IPS-NIHi7 (cell line): ENCODE measurements at regions not wholly inside any gene's neighbourhood (a gene's known extent, or its start where the extent isn't known, plus 50 kb on each side); places are given as distances from the start of the nearest gene placed in this dataset.

Experiments used
- DNase-seq: peaks from one replicate; pipeline ENCODE4 v3.0.0; 2012; ENCODE audit warnings: mixed read lengths; ENCODE audit errors: extremely low spot score

DNA sequence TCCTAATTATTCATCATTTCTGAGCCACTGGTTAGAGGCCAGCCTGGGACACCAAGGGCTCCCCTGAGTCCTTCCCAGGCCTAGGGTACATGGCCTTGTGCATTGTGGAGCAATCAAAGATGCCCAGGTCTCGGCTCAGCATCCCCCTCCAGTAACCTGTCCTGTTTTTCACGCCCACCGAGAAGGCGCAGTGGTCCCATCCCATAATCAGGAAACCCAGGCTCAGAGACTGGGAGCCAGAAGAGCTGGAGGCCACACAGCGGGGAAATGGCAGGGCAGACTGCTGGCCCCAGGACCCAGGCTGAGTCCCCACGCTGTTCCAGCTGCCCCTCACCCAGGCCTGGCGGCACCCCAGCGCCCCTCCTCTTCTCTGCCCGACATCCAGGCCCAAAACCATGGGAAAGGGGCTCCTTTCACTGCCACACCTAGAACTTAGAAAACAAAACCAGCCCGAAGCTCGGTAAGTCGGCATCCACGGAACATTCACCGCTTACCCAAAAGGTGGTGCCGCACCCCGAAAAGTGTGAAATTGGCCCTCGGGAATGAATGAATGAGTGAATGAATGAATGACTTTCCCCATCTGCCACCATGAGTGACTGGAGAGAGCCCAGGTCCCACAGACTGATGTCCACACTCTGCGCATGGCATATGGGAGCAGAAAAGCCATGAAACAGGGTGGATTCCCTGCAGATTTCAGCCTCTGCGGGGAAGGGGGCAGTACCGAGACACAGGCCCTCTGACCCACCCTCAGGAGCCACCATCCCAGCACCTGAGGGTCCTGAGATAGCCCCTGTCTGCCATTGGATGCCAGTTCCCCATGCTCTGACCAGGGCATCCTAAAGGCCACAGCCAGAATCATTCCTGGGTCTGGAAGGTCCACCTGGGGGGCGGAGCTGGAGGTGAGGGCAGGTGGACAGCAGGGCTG is 132.5 kb downstream of the OLFM1 start:
- no peak for DNase-seq

DNA sequence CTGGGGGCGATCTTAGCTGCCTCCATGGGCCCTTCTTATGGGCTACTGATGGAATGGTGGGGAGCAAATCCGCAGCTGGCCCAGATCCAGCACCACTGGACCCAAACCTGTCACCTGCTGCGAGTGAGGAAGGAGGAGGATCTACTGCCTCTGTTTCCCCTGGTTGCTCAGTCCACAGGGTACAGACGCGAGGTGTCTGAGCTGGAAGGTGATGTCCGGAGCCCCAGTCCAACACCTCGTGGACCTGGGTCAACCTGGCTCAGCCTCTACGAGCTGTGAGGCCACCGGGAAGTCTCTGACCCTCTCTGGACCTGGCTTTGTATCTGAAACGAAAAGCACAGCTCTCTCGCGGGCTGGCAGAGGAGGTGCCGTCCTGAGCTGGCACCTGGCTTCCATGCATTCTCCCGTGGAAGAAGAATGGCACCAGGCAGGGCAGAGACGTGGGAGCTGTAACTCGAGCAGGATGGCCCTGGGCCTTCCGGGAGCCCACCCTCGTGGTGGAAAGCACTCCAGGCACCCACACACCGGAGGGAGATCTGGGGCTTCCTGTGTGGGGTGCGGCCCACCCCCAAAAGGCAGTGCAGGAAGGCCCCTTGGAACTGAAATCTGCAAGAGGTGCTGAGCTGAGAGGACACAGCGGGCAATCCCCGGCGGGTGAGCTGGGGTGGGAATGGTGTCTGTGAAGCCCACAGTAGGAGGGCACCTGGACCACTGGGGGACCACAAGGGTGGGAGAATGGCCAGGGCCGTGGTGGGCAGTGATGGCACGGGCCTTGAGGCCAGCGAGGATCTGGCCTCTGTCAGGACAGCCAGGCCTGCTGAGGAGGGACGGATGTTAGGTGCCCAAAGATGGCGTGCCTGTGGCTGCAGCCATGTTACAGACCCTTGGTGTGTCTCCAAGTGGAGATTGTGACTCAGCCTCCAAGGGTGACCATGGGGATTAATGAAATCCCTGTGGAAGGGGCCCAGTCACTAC is 133.4 kb downstream of the OLFM1 start:
- no peak for DNase-seq

DNA sequence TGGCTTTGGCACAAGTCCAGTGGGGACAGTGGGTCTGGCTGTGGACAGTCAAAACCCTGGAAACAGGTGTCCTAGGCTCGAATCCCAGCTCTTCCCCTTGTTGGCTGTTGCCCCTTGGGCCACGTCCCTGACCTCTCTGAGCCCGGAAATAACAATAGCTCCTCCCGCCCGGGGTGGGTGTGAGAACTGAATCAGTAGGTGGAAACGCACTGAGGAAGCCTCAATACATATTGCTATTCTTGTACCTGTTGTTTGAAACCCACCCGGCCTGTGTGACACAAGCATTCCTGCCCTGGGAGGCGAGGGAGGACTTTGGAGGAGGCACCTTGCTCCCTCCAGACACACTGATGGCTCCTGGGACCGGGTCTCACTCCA is 134.1 kb downstream of the OLFM1 start:
- no peak for DNase-seq

DNA sequence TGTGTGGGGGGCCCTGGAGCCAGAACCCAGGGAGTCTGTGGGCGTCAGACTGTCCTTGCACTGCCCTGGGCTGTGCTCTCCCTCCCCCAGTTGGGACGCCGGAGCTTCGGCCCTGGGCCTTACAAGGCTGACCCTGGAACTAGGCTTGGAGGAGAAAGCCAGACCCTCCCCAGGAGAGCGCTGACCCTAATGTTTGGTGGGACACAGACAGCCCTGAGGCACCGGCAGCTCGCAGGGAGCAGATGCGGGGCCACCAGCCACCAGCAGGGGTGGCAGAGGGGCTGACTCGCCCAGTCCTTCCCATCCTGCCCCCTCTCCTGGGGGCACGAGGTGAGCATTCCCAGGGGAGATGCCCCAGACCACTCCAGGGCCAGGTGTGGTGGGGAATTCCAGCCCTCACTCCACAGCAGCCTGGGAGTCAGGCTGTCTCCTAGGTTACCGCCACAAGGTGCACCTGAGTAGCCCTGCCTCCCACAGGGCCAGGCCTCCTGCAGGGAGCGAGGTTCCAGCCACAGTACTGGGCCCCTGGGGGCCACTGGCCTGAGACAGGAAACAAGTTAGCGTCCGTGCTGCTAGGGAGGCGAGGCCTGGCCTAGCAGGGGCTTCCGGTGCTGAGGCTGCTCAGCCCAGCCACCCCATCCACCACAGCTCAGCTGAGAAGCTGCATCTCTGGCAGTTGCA is 134.6 kb downstream of the OLFM1 start:
- peak; percentile 63 for DNase-seq

DNA sequence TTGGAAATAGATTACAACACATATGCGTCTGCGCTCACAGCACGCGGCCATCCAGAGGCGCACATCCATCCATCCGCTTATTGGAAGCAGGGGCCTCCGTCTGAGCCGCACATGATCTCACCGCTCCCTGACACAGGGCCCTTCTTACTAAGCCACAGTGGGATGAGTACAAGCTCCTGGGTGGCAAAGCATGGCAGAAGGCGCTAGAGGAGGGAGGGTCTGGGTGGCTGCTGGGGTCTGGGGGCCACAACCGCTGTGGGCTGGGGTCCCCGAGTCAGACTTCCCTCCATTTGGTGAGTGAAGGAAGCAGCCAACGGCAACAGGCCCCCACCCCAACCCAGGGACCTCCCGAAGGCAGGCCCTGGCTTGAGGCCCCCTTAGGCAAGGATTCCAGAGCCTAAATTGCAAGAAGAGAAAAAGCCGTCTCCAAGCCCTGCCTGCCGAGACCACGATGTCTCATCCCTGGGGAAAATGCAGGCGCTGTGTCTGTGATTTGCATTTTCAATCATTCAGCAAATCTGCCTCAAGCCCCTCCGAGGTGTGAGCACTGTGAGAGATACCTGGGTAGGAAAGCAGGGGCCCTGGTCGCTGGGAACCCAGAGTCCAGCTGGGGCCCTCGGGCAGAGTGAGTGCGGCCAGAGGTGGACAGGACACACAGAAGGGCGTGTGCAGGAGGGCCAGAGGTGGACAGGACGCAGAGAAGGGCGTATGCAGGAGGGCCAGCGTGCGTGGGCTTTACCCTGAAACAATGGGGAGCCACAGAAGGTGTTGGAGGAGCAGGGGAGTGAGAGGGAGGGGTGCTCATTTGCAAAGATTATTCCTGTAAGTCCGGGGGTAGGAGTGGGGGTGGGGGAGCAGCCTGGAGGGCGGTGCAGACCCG is 135.7 kb downstream of the OLFM1 start:
- no peak for DNase-seq

DNA sequence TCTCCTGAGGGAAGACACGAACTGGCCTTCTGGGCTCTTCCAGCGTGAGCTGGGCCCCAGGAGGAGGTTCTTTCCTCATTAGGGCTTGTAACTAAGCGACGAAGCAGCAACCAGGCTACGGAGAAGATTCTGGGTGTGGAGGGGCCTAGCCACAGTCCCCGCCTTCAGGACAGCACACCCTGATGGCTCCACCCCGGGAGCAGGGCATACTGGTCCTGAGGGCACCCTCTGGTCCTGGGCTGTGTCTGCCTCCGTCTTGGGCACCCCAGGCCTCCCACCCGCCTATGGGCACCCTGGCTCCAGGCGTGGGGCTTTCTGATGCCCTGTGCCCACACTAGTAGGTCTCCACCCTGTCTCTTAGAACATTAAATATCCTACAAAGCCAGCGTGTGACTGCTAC is 136.4 kb downstream of the OLFM1 start:
- peak; percentile 41 for DNase-seq

DNA sequence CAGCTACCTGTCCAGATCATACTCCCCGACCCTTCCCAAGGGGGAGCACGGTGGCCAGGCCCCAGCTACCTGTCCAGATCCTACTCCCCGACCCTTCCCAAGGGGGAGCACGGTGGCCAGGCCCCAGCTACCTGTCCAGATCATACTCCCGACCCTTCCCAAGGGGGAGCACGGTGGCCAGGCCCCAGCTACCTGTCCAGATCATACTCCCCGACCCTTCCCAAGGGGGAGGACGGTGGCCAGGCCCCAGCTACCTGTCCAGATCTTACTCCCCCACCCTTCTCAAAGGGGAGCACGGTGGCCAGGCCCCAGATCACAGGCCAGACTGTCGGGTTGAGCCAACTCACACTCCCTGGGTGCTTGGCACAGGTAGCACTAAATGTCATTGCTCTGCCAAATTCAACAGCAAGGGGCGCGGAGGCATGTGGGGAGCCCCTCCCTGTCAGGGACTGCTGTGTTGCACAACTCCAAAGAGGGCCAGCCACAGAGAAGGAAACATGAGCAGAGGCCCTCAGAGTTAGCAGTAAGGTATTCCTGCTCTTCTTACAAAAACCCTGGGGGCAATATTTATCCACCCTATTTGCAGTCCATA is 136.9 kb downstream of the OLFM1 start:
- no peak for DNase-seq

DNA sequence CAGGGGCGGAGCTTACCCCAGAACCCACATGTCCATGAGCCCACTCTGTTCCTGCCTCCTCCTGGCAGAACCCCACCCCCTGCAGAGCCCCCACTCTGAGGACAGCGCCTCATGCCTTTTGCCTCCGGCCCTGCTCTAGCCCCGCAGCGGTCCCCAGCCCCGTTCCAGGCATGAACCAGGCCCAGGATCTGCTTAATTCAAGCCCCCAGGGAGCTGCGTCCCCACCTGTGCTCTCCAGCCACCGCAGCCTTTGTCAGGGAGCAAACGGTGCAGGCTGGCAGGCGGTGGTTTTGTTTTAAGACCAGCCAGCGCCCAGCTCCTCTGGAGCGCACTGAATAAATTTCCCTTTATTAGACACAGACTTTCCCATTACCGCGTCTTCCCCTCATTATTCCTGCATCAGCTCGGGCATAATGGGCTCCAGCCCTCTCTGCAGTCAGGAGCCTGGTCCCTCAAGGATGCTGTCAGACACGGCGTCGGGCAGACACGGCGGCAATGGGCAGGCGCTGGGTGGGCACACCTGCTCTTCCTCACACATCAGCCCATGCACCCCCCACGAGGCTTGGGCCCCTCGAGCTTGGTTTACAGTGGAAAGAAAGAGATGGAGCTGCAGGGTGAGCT is 137.6 kb downstream of the OLFM1 start:
- no peak for DNase-seq

DNA sequence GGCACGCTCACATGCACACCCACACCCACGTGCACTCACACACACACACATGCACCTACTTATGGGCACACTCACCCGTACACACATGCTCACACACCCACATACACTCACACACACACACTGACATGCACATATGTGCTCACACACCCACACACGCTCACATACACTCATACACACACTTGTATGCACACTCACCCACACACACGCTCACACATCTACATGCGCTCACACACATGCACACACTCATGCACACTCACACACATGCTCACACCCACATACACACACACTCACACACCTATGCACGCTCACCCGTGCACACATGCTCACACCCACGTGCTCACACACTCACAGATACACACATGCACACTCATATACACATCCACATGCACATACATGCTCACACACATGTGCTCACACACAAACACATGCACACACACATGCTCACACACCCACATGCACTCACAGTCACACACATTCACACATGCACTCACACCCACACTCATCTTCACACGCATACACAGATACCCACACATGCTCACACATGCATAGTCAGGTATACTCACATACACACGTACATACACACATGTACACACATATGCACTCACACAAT is 138.3 kb downstream of the OLFM1 start:
- DNase-seq, result no peak

DNA sequence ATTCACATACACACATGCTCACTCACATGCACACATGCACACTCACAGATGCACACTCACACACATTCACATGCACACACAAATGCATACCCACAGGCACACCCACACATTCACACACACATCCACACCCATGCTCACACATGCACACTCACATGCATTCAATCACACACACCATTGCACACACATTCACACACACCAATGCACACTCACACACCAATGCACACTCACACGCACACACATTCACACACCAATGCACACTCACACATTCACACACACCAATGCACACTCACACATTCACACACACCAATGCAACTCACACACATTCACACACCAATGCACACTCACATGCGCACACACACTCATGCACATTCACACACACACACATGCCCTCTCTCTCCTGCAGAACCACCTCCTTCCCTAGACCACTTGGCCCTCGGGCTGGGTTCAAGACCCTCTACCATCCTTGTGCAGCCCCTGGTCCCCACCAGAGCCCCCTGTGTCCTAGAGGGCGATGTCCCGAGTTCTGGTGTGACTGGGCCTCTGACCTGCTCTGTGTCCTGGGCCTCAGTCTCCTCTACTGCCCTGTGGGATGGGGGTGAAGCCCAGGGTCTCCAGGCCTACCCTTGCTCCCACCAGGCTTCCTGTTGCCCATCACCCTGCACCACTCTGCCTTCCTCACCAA is 139.0 kb downstream of the OLFM1 start:
- DNase-seq, result no peak

DNA sequence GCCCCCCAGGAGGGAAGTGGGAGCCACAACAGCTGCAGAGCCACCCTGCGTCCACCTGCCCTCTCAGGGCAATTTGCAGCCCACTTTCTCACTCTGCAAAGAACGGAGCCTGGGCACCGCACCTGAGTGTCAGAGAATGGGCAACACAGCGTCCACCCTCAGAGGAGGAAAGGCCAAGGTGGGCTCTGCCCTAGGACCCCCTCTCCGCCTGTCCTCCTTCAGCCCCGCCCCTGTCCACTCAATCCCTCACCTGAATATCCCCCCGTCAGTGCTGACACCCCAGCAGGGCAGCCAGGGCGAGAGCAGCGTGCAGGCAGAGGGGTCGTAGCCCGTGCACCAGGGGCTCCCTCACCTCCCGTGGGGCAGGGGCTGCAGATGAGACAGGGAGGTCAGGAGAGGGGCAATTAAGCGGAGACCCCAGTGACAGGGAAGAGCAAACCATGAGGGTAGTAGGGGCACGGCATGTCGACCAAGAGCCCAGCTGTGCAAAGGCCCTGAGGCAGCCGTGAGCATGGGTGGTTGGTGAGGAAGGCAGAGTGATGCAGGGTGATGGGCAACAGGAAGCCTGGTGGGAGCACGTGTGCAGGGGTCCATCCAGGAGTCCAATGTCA is 140.3 kb downstream of the OLFM1 start:
- no peak for DNase-seq

DNA sequence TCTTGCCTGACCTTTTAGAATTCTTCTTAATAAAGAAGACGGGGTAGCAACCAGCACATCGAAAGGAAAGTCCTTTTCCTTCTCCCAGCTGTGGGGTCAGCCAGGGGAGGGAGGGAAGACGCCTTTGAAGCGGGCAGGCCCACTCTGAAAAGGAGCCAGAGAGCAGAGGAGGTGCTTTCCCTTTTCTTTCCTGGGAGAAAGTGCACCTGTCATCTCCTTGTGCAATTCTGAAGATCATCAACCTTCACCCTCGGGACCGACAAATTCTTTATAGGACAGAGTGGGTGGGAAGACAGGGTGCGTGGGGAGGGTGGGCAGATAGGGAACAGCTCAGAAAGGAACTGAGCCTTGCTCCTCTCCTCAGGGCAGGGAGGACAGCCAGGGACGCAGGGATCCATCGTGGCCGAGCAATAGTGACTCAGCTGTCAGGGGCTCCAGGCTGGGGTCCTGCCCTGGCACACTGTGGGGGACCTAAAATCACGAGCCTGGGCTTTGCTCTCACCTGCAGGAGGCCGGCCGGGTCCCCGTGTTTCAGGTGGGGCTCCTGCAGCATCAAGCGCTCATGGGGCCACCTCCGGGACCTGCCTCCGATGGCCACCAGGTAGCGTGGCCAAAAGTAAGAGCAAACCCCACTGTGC is 141.0 kb downstream of the OLFM1 start:
- no peak for DNase-seq

DNA sequence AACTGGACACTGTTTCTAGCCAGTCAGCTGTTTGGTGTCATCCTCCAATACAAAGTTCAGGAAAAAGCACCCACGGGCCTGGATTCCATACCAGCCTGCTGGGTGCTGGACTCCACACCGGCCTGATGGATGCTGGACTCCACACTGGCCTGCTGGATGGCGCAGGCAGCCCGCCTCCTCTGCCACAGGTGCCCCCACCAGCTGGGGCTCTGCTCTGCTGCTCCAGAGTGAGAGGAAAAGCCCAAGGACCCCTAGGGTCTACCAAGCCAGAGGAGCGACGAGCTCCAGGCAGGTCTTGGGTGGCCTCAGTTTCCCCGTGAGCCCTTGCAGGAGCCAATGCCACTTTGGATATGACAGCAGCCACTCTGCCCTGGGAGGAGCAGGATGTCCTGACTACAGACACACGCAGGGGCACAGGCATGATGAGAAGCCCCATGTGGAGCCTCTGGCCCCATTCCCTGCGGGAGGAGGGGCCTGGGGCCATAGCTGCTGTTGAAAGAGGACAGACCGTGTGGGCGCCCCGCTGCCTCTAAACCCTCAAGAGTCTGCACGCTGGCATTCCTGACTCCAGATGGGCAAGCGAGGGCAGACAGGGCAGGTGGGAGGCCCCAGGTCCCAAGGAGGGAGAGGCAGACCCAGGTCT is 141.6 kb downstream of the OLFM1 start:
- DNase-seq, result no peak

DNA sequence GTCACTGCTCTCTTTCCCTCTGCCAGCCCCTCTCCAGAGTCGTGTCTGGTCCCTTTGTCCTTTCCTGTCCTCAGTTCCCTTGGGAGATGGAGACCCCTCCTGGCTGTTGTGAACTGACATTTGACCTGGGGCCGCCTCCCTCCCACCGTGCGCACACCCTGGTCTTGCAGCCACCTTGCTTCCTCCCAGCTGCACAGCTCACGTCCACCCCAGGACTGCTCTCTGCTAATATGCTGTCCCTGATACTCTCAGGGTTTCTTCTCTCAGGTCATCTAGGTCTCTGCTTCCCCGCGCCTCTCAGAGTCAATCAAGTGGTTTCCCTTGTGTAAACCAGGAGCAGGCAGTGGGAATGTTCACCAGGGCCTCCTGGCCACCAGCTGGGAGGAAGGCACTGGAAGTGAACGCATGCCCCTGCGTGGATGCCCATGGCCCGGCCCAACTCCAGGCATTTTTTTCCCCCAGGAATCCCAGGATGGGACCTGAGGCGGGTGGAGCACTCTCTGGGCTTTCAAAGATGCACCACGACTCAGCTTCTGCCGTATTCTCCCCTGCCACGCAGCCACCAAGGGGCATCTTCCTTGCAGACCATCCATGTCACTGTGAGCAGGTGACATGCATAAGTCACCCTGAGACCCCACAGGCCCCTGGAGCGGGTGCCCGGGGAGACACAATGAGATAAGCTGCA is 142.4 kb downstream of the OLFM1 start:
- peak; percentile 43 for DNase-seq

DNA sequence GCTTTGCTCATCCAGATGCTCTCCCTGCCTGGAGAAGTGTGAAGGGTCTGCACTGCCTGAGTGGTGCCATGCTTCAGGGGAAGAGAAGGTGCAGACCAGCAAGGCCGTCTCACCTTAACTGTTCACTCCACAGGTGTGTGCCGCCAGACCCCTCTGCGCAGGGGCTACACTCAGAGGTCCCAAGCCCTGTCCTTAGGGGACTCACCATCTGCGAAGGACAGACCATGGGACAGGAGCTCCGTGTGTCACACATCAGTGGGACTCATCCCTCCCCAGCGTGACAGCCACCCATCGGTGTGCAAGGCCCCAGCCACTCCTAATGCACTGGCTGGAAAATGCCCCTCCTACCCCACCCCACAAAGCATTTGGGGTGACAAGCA is 142.9 kb downstream of the OLFM1 start:
- DNase-seq, result no peak

DNA sequence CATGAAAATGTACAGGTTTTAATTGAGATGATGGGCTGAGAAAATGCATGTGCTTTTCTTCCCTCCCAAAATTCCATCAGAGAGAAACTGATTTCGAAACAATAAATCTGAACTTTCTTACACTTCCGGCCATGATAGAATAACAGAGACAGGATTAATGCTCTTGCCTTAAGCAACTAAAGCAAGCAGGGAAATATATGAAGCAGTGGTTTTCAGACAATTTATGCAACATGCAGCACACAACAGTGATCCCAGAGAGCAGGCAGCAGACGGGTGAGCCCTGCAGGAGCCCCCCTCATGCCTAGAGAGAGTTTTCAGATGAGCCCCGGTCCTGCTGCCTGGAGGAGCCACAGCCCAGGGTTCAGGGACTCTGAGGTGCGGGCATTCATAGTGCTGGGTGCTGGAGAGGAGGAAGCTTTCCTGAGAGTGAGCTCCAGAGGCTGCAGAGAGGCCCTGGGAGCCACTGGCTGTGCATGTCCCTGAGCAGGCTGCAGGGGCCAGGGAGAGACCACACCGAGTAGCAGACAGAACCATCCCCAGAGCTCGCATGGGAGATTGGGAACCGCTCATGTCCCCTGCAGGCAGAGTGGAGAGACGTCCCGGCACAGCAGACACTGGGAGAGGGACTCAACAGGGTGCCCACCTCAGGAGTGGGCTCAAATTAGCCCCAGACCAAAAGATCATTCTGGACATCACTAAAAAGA is 143.5 kb downstream of the OLFM1 start:
- no peak for DNase-seq
